ENCODE measurements at regions not wholly inside any gene's neighbourhood (a gene's known extent, or its start where the extent isn't known, plus 50 kb on each side); places are given as distances from the start of the nearest gene placed in this dataset.

DNA sequence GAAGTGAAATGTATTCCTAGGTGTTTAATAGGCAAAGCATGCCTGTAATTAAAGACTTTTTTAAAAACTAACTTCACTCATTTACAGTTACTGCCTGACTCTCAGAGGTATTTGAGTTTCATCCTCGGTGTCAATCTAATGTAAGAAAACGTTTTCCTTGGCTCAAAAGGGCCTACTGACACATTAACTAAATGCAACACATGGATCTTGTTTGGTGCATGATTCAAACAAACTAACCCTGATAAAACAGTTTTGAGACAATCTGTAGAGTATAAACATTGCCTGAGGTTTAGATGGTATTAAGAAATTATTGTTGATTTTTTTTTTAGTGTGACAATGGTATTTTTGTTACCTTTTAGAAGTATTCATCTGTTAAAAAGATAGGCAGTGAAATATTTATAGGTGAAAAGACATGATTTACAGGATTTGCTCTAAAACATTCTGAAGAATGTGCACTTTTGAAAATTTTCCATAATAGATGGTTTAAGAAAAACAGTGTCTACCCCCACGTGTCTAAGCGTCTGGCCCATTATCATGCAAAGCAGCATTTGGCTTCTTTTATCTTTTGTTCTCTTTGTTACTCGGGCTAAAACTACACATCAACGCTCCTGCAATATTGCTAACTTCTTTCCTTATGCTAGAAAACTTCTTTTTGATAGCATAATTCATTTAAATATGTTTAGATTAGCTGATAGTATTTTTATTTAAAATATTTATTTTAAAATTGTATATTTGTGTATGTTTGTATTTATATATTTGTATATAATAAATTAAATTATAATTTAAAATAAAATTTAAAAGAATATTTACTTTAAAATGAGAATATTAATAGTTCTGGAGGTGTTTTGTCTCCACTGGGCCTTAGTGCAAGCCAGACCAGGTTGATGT, 160.2 kb upstream of the NDUFV2 start:
- DNase-seq (ENCODE audit: low spot score) (no peak), ATAC-seq (no peak), FAIRE-seq (no peak)
- no peaks in the 10 kb centered on the region for H3K4me1 ChIP-seq (ENCODE audit: insufficient read depth, low read length)
- ChIA-PET POLR2A (no interaction called here), CTCF (ENCODE audit: low intra/inter-chr PET ratio, low total read pairs) (no interaction called here)
- no peaks in the 10 kb centered on the region; a peak in 2 of 5 replicates for H3K27me3 ChIP-seq (ENCODE audit: control insufficient read depth in 1 of 2, insufficient read depth in 2 of 2, low read length in 2 of 2)
- H3K27ac ChIP-seq (ENCODE audit: extremely low read length, insufficient read depth, low read length): no peak overlapping the region
- WGBS (ENCODE audit: low lambda C conversion rate): 36% methylated on average over 6 of the region's 6 CpGs
- H3K79me2 ChIP-seq (ENCODE audit: insufficient read depth, low read length): no peaks in the 10 kb centered on the region
- no peak overlapping the region for H3K4me3 ChIP-seq (replicated peaks in 1 of 3; ENCODE audit: insufficient read depth in 1 of 3, low read depth in 2 of 3, low read length in 3 of 3)
- no peak overlapping the region for H3K4me2 ChIP-seq (ENCODE audit: low read depth, low read length)
- H2AFZ ChIP-seq (ENCODE audit: low read length): no peak overlapping the region
- no TSS peak for BruUV-seq (replicated peaks)
- H3K9me3 ChIP-seq (ENCODE audit: low read length): no peaks in the 10 kb centered on the region
- in situ Hi-C loops (cut with HindIII; ENCODE audit: extremely low pct_ligation_motif_present, low pct_unique_long_range_greater_than_20kb): no loop called here
- H4K20me1 ChIP-seq (ENCODE audit: insufficient read depth, low read length): no peaks in the 10 kb centered on the region
- H3K36me3 ChIP-seq (replicated peaks in 1 of 2; ENCODE audit: control insufficient read depth in 1 of 2, insufficient read depth in 2 of 2, low read length in 2 of 2): no peaks in the 10 kb centered on the region
- intact Hi-C loops (cut with micrococcal nuclease; ENCODE audit: unreplicated experiment): no loop called here
- H3K9ac ChIP-seq (ENCODE audit: insufficient read depth, low read depth, low read length): no peak overlapping the region
- no peak for TF ChIP-seq ZNF879 (CRISPR knock-in tag; IDR thresholded peaks at IDR 0.05)
- no peak for TF ChIP-seq PAF1 (CRISPR knock-in tag; IDR thresholded peaks at IDR 0.05)
- TF ChIP-seq, protein P1, sequence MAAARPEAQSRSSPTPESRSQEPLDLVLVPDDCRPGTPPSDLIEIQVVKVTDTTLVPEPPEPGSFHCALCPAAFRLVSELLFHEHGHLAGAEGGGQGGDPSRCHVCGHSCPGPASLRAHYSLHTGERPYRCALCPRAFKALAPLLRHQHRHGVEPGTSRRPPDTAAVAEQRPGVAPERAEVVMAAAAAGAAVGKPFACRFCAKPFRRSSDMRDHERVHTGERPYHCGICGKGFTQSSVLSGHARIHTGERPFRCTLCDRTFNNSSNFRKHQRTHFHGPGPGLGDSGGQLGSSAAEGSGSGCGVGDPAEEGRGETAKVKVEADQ (CRISPR knock-in tag; IDR thresholded peaks at IDR 0.05; ENCODE audit: borderline replicate concordance): no peak
- TF ChIP-seq SNAPC5 (CRISPR knock-in tag; IDR thresholded peaks at IDR 0.05; ENCODE audit: borderline replicate concordance): no peak
- TF ChIP-seq ZNF33B (CRISPR knock-in tag; IDR thresholded peaks at IDR 0.05): no peak
- TF ChIP-seq ETS1 (CRISPR knock-in tag; IDR thresholded peaks at IDR 0.05): no peak
